GM12878 (cell line): ENCODE measurements at regions not wholly inside any gene's neighbourhood (a gene's known extent, or its start where the extent isn't known, plus 50 kb on each side); places are given as distances from the start of the nearest gene placed in this dataset.

Experiments used
- ATAC-seq: fragments of 200-7000 bp; cut with Tn5 transposase; 3 replicates; pipeline ENCODE4 v1.9.1; 2020; ENCODE audit warnings: mild to moderate bottlenecking, moderate library complexity
- BruUV-seq: library from RNA; stranded (reverse); fragments of 400-500 nt; replicated peaks from 2 replicates; lab custom pipeline; 2021; lab: Mats Ljungman, UMichigan
- CTCF ChIA-PET: fragments of 300-600 bp; sonication (Branson Sonifier 250); formaldehyde crosslinking; extraction: SDS; loops from one replicate; lab custom pipeline; 2021; ENCODE audit warnings: inconsistent platforms; lab: Yijun Ruan, JAX
- POLR2A ChIA-PET: fragments of 350-600 bp; formaldehyde crosslinking; extraction: SDS; loops from one replicate; lab custom pipeline; 2021; ENCODE audit warnings: inconsistent platforms; lab: Charles Lee
- RAD21 ChIA-PET: fragments of 300-600 bp; sonication (Branson Sonifier 250); formaldehyde crosslinking; loops from one replicate; lab custom pipeline; 2023; ENCODE audit warnings: antibody characterized with exemption; ENCODE audit not compliant: unreplicated experiment; lab: Charles Lee
- SMC1A ChIA-PET: fragments of 300-600 bp; sonication (Branson Sonifier 250); formaldehyde crosslinking; loops from one replicate; lab custom pipeline; 2023; ENCODE audit not compliant: unreplicated experiment, uncharacterized antibody; lab: Charles Lee
- DNase-seq: peaks from one replicate; pipeline ENCODE4 v3.0.0-alpha.2; 2011; ENCODE audit warnings: low read depth, low spot score
- FAIRE-seq: peaks from 3 replicates; lab custom pipeline; 2011; peaks lifted over from hg19 to GRCh38; lab: Jason Lieb, UNC
- H2AFZ ChIP-seq: 2 replicates; pipeline ENCODE4 v1.6.0; 2011; ENCODE audit warnings: low read depth, low read length, control low read depth; ENCODE audit not compliant: control insufficient read depth
- H3K27ac ChIP-seq: 2 replicates; pipeline ENCODE4 v1.5.1; 2011; ENCODE audit warnings: control low read depth; ENCODE audit not compliant: control insufficient read depth, insufficient read depth
- H3K27me3 ChIP-seq, 2 experiments: replicated peaks in 1 of 2; 2 replicates each; pipeline versions ENCODE4 v1.6.0 to v1.6.1; 2011; ENCODE audit warnings: low read length in 1 of 2; ENCODE audit not compliant: control insufficient read depth in 2 of 2, insufficient read depth in 2 of 2
- H3K36me3 ChIP-seq, 2 experiments: 2 replicates each; pipeline ENCODE4 v1.5.1; 2011; ENCODE audit warnings: low read length in 1 of 2; ENCODE audit not compliant: control insufficient read depth in 2 of 2, insufficient read depth in 2 of 2
- H3K4me1 ChIP-seq: 2 replicates; pipeline ENCODE4 v1.6.1; 2011; ENCODE audit warnings: mild to moderate bottlenecking, low read length, moderate library complexity, mixed read lengths; ENCODE audit not compliant: control insufficient read depth, insufficient read depth
- H3K4me2 ChIP-seq: 2 replicates; pipeline ENCODE4 v1.6.0; 2011; ENCODE audit warnings: control low read depth; ENCODE audit not compliant: control insufficient read depth, insufficient read depth
- H3K4me3 ChIP-seq: fragments of 200-600 bp; sonication (generic); 2 replicates; pipeline ENCODE4 v1.5.1; 2016
- H3K79me2 ChIP-seq: 2 replicates; pipeline ENCODE4 v1.6.0; 2011; ENCODE audit warnings: low read length; ENCODE audit not compliant: control insufficient read depth, insufficient read depth
- H3K9ac ChIP-seq: 2 replicates; pipeline ENCODE4 v1.8.0; 2011; ENCODE audit warnings: low read length, control low read depth, mixed read lengths; ENCODE audit not compliant: control insufficient read depth, insufficient read depth
- H3K9me3 ChIP-seq: replicated peaks from 3 replicates; pipeline ENCODE4 v1.5.1; 2011; ENCODE audit warnings: mild to moderate bottlenecking, low read length; ENCODE audit not compliant: control insufficient read depth, insufficient read depth
- H4K20me1 ChIP-seq: 2 replicates; pipeline ENCODE4 v1.6.0; 2011; ENCODE audit not compliant: control insufficient read depth, insufficient read depth
- GATAD2B ChIP-seq: fragments of 450-650 bp; conservative IDR thresholded peaks from 2 replicates; pipeline ENCODE4 v1.6.1; 2017; ENCODE audit warnings: low read depth, mild to moderate bottlenecking, moderate library complexity
- IRF4 ChIP-seq: IDR thresholded peaks from 2 replicates; pipeline ENCODE4 v1.6.1; 2011; ENCODE audit warnings: low read depth, low read length
- KDM1A ChIP-seq: fragments of 200-600 bp; sonication (generic); IDR thresholded peaks from 2 replicates; pipeline ENCODE4 v1.6.1; 2016; ENCODE audit warnings: borderline replicate concordance
- MEF2B ChIP-seq: fragments of 450-650 bp; IDR thresholded peaks from 2 replicates; pipeline ENCODE4 v1.6.1; 2018; ENCODE audit warnings: mild to moderate bottlenecking, moderate library complexity; ENCODE audit not compliant: partially characterized antibody, poor library complexity, severe bottlenecking
- MYC ChIP-seq: IDR thresholded peaks from 2 replicates; pipeline ENCODE4 v1.6.1; 2011; ENCODE audit warnings: mild to moderate bottlenecking, low read length, moderate library complexity, inconsistent platforms; ENCODE audit not compliant: insufficient read depth, insufficient replicate concordance, insufficient read length, severe bottlenecking
- ZZZ3 ChIP-seq: IDR thresholded peaks from 2 replicates; pipeline ENCODE4 v1.6.1; 2011; ENCODE audit warnings: low read depth; ENCODE audit not compliant: control insufficient read depth, insufficient read length
- in situ Hi-C: fragments of 300-500 bp; cut with MboI; formaldehyde crosslinking; loops from 9 replicates; pipeline ENCODE4 v1.14.3; 2018; ENCODE audit warnings: mixed read lengths
- intact Hi-C: fragments of 100-400 bp; cut with micrococcal nuclease; formaldehyde crosslinking; loops from one replicate; pipeline ENCODE4 v1.14.2; 2022; ENCODE audit not compliant: unreplicated experiment
- TF ChIP-seq, protein P1 (sequence below): IDR thresholded peaks from 2 replicates; pipeline ENCODE4 v1.6.1; 2012; ENCODE audit warnings: low read depth, low read length, improper control_type of control experiment
- TF ChIP-seq, protein P2 (sequence below): fragments of 450-650 bp; formaldehyde crosslinking; IDR thresholded peaks from 2 replicates; pipeline ENCODE4 v1.4.0; 2020; ENCODE audit warnings: mild to moderate bottlenecking, moderate library complexity
- TF ChIP-seq, protein P3 (sequence below): fragments of 450-650 bp; IDR thresholded peaks from 2 replicates; pipeline ENCODE4 v1.6.1; 2017; ENCODE audit warnings: borderline replicate concordance
- TF ChIP-seq, protein P4 (sequence below): fragments of 450-650 bp; IDR thresholded peaks from 2 replicates; pipeline ENCODE4 v1.6.1; 2017; ENCODE audit warnings: mild to moderate bottlenecking, moderate library complexity
- TF ChIP-seq, protein P5 (sequence below): IDR thresholded peaks from 2 replicates; pipeline ENCODE4 v1.6.1; 2012; ENCODE audit warnings: low read length, inconsistent platforms

DNA sequence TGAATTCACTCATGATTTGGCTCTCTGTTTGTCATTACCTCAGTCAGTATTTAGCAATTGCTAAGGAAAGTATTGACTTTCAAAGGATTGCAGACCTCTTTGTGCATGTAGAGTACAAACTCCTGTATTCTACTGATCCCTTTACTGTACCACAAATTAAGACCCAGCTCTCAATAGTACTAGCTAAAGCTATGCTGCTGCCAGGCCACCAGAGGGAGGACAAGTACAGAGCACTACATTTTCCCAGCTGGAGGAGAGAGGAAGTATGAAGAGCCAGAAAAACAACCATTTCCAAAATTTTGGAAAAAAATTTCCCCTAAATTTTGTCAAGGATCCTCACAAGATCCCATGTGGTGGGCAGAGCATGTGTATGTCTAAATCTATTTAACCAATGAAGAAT lies 175.0 kb upstream of the MTMR8 start:
- Histone ChIP-seq H3K9ac (no peak overlapping the region), H3K4me3 (no peak overlapping the region), H3K4me2 (no peak overlapping the region), H4K20me1 (no peaks in the 10 kb centered on the region), H3K27ac (no peak overlapping the region), H3K27me3 (no peaks in the 10 kb centered on the region), H3K79me2 (no peaks in the 10 kb centered on the region), H3K4me1 (no peaks in the 10 kb centered on the region), H2AFZ (no peak overlapping the region), H3K36me3 (no peaks in the 10 kb centered on the region), H3K9me3 (no peaks in the 10 kb centered on the region)
- intact Hi-C loops (no loop called here), in situ Hi-C loops (no loop called here)
- ChIA-PET POLR2A (no interaction called here), SMC1A (no interaction called here), CTCF (no interaction called here), RAD21 (no interaction called here)
- BruUV-seq = no TSS peak
- TF ChIP-seq, protein P1, sequence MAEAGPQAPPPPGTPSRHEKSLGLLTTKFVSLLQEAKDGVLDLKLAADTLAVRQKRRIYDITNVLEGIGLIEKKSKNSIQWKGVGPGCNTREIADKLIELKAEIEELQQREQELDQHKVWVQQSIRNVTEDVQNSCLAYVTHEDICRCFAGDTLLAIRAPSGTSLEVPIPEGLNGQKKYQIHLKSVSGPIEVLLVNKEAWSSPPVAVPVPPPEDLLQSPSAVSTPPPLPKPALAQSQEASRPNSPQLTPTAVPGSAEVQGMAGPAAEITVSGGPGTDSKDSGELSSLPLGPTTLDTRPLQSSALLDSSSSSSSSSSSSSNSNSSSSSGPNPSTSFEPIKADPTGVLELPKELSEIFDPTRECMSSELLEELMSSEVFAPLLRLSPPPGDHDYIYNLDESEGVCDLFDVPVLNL = no peak
- TF ChIP-seq KDM1A = no peak
- TF ChIP-seq, protein P2, sequence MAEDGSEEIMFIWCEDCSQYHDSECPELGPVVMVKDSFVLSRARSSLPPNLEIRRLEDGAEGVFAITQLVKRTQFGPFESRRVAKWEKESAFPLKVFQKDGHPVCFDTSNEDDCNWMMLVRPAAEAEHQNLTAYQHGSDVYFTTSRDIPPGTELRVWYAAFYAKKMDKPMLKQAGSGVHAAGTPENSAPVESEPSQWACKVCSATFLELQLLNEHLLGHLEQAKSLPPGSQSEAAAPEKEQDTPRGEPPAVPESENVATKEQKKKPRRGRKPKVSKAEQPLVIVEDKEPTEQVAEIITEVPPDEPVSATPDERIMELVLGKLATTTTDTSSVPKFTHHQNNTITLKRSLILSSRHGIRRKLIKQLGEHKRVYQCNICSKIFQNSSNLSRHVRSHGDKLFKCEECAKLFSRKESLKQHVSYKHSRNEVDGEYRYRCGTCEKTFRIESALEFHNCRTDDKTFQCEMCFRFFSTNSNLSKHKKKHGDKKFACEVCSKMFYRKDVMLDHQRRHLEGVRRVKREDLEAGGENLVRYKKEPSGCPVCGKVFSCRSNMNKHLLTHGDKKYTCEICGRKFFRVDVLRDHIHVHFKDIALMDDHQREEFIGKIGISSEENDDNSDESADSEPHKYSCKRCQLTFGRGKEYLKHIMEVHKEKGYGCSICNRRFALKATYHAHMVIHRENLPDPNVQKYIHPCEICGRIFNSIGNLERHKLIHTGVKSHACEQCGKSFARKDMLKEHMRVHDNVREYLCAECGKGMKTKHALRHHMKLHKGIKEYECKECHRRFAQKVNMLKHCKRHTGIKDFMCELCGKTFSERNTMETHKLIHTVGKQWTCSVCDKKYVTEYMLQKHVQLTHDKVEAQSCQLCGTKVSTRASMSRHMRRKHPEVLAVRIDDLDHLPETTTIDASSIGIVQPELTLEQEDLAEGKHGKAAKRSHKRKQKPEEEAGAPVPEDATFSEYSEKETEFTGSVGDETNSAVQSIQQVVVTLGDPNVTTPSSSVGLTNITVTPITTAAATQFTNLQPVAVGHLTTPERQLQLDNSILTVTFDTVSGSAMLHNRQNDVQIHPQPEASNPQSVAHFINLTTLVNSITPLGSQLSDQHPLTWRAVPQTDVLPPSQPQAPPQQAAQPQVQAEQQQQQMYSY (CRISPR knock-in tag) = no peak
- TF ChIP-seq, protein P3, sequence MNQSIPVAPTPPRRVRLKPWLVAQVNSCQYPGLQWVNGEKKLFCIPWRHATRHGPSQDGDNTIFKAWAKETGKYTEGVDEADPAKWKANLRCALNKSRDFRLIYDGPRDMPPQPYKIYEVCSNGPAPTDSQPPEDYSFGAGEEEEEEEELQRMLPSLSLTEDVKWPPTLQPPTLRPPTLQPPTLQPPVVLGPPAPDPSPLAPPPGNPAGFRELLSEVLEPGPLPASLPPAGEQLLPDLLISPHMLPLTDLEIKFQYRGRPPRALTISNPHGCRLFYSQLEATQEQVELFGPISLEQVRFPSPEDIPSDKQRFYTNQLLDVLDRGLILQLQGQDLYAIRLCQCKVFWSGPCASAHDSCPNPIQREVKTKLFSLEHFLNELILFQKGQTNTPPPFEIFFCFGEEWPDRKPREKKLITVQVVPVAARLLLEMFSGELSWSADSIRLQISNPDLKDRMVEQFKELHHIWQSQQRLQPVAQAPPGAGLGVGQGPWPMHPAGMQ = no peak
- TF ChIP-seq GATAD2B = no peak
- TF ChIP-seq, protein P4, sequence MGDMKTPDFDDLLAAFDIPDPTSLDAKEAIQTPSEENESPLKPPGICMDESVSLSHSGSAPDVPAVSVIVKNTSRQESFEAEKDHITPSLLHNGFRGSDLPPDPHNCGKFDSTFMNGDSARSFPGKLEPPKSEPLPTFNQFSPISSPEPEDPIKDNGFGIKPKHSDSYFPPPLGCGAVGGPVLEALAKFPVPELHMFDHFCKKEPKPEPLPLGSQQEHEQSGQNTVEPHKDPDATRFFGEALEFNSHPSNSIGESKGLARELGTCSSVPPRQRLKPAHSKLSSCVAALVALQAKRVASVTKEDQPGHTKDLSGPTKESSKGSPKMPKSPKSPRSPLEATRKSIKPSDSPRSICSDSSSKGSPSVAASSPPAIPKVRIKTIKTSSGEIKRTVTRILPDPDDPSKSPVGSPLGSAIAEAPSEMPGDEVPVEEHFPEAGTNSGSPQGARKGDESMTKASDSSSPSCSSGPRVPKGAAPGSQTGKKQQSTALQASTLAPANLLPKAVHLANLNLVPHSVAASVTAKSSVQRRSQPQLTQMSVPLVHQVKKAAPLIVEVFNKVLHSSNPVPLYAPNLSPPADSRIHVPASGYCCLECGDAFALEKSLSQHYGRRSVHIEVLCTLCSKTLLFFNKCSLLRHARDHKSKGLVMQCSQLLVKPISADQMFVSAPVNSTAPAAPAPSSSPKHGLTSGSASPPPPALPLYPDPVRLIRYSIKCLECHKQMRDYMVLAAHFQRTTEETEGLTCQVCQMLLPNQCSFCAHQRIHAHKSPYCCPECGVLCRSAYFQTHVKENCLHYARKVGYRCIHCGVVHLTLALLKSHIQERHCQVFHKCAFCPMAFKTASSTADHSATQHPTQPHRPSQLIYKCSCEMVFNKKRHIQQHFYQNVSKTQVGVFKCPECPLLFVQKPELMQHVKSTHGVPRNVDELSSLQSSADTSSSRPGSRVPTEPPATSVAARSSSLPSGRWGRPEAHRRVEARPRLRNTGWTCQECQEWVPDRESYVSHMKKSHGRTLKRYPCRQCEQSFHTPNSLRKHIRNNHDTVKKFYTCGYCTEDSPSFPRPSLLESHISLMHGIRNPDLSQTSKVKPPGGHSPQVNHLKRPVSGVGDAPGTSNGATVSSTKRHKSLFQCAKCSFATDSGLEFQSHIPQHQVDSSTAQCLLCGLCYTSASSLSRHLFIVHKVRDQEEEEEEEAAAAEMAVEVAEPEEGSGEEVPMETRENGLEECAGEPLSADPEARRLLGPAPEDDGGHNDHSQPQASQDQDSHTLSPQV = no peak
- no peak for TF ChIP-seq ZZZ3
- no peak for TF ChIP-seq MYC
- TF ChIP-seq IRF4 = no peak
- TF ChIP-seq, protein P5, sequence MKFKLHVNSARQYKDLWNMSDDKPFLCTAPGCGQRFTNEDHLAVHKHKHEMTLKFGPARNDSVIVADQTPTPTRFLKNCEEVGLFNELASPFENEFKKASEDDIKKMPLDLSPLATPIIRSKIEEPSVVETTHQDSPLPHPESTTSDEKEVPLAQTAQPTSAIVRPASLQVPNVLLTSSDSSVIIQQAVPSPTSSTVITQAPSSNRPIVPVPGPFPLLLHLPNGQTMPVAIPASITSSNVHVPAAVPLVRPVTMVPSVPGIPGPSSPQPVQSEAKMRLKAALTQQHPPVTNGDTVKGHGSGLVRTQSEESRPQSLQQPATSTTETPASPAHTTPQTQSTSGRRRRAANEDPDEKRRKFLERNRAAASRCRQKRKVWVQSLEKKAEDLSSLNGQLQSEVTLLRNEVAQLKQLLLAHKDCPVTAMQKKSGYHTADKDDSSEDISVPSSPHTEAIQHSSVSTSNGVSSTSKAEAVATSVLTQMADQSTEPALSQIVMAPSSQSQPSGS = no peak
- TF ChIP-seq MEF2B = no peak
- no peak for DNase-seq
- ATAC-seq = no peak
- FAIRE-seq = no peak
